HG03378 (cell line): ENCODE measurements at regions not wholly inside any gene's neighbourhood (a gene's known extent, or its start where the extent isn't known, plus 50 kb on each side); places are given as distances from the start of the nearest gene placed in this dataset.
"Not testable (repeated sequence)": the region's sequence is repeated elsewhere in the genome, so short reads cannot be mapped to it uniquely, and the experiment has no call there.

Experiments used
- ATAC-seq: cut with Tn5 transposase; IDR thresholded peaks from one replicate; pipeline ENCODE4 v1.9.1; 2021; ENCODE audit warnings: mild to moderate bottlenecking, moderate library complexity; ENCODE audit not compliant: unreplicated experiment

DNA sequence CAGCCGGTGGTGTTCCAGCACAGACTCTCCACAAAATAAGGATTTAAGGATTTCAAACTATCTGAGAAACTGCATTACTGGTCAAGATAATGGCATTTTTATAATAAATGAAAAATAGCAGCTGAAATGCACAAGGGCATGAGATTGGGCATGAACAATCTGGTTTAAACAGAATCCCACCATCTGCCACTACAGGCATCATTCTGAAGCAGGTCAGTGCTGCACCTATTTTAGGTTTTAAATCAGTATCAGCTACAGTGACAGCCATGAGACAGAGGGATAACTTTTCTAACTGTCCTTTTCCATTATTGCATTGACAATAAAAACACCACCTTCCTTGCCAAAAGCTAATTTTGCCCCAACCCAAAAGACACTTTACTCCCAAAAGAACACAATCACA, 186.8 kb downstream of the ETV1 start:
- ATAC-seq: no peak

DNA sequence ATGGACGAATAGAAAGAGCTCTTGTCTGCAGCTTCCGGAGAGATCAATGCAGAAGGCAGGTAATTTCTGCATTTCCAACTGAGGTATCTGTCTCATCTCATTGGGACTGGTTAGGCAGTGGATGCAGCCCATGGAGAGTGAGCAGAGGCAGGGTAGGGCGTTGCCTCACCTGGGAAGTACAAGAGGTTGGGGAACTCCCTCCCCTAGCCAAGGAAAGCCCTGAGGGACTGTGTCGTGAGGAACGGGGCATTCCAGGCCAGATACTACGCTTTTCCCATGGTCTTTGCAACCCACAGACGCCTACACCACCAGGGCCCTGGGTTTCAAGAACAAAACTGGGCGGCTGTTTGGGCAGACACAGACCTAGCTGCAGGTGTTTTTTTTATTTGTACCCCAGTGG, 186.3 kb downstream of the ETV1 start:
- ATAC-seq: no peak

DNA sequence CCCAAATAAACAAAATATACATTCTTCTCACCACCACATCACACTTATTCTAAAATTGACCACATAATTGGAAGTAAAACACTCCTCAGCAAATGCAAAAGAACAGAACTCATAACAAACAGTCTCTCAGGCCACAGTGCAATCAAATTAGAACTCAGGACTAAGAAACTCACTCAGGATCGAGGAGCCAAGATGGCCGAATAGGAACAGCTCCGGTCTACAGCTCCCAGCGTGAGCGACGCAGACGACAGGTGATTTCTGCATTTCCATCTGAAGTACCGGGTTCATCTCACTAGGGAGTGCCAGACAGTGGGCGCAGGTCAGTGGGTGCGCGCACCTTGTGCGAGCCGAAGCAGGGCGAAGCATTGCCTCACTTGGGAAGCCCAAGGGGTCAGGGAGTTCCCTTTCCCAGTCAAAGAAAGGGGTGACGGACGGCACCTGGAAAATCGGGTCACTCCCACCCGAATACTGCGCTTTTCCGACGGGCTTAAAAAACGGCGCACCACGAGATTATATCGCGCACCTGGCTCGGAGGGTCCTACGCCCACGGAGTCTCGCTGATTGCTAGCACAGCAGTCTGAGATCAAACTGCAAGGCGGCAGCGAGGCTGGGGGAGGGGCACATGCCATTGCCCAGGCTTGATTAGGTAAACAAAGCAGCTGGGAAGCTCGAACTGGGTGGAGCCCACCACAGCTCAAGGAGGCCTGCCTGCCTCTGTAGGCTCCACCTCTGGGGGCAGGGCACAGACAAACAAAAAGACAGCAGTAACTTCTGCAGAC, 183.2 kb downstream of the ETV1 start:
- not testable (repeated sequence) for ATAC-seq

DNA sequence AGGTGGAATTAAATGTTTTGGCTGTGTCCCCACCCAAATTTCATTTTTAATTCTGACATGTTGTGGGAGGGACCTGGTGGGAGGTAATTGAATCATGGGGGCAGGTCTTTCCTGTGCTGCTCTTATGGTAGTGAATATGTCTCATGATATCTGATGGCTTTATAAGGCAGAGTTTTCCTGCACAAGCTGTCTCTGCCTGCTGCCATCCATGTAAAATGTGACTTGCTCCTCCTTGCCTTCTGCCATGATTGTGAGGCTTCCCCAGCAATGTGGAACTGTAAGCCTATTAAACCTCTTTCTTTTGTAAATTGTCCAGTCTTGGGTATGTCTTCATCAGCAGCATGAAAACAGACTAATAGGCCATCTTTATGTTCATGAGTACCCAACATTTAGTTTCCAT, 172.2 kb downstream of the ETV1 start:
- not testable (repeated sequence) for ATAC-seq

DNA sequence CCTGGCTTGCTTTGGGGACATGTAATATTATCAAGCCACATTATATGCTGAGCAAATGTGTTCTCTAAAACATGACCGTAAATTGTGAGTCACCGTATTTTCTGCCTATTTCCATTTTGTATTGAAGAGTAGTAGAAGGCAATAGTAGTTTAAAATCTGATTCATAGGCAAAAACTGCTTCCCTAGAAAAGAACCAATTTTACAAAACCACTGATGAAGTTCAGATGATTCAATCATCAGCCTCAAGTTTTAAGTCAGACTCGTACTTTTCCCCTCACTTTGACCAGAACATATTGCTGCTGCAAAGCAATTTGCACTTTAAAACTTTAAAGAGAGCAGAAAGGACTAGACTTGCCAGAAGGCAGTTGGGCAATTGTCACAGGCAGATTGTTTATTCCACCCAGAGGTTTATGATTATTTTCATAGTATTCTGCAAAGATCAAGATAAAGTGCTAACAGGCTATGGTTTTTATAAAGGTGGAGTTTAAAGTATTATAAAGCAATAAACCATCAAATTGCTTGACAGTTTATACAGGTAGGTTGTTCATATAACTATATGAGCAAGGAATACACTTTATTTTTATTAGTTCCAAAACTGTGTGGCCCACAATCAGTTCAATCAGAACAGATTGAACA, 168.2 kb downstream of the ETV1 start:
- ATAC-seq: no peak

DNA sequence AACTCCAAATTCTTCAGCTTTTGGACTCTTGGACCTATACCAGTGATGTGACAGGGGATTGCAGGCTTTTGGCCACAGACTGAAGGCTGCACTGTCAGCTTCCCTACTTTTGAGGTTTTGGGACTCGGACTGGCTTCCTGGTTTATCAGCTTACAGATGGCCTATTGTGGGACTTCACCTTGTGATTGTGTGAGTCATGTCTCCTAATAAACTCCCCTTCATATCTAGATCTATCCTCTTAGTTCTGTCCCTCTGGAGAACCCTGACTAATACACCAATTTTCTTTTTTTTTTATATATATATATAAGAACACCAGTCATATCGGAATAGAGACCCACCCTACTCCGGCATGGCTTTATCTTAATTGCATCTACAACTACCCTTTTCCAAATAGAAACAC, 166.8 kb downstream of the ETV1 start:
- no peak for ATAC-seq

DNA sequence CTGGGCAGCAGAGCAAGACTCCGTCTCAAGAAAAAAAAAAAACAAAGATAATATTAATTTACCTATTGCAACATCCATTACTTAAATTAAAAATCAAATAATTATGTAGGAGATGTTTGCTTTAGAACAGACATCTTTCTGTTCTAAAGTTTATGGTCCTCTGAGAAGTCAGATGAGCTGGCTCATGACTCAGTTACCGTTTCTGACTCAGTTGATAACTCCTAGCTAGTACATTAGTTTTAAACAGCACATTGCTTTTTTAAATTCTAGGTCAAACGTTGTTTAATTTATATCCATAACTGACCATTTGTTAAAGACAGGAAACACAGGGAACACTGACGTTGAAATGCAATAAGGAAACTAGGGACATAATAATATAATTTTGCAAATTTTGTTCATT, 162.7 kb downstream of the ETV1 start:
- ATAC-seq: no peak

DNA sequence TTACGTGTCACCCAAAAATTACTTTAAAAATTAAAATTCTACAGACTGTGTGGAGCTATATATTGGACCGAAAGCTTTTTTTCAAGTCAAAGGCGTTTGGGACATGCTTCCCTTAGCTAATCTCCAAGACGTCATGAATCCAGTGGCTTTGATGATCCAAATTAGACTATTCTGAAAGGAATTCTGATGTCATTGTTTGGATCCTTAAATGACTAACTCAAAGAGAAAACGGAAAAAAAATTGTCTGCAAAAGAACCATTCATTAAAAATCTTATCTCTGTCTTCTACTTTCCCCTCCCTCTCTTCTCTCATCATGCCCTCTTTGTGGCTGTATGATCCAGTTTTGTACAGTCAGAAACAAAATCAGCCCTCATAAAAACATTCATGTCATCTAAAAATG, 161.8 kb downstream of the ETV1 start:
- no peak for ATAC-seq

DNA sequence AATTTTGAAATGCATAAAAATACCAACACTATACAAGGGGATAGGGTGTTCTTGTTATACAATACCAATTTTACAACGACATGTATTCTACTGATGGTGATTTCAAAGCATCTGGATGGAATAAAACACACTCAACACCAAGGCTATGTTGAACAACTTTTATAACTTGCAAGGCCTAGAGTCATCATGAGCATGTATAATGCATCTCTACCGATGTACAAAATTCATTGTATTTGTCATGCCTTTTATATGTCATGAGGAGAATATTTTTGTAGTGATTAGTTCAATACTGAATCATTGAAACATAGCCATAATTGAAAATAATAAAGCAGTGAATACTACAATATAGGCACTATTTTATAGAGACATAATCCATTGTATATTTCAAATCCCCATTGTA, 160.2 kb downstream of the ETV1 start:
- no peak for ATAC-seq

DNA sequence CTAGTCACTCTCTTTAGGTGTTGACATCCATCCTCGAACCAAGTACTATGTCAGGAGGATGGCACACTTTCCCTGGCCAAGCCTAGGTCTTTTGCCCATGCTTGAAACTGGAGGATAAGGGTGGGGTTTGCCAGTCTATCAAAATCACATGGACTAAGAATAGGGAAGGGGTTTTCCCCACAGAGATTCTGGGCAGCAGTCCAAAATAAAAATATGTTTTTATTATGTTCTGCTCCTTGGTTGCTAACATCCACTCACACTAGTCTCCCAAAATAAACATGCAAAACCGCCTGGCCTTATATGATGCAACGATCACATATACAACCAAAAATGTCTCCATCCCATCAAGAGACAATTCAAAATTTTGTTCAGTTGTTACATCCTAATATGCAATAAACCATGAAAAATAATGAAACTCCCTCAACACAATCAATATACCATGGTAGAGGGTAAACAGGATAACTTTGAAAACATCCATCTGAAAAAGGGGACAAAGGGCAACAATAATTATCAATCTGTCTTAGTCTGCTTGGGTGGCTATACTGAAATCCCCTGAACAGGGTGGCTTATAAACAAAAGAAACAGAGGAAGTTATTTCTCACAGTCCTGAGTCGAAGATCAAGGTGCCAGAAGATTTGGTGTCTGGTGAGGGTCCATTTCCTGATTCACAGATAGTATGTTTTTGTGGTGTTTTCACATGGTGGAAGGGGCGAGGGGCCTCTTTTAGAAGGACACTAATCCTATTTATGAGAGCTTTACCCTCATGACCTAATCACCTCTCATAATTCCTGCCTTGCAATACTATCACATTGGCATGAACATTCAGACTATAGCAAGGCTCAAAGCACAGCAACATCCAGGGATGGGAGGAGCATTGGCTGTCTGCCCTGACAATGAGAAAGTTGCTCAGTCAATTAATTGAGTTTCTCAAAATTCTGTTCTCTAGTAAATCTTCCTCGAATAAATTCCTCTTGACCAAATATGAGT, 159.3 kb downstream of the ETV1 start:
- no peak for ATAC-seq

DNA sequence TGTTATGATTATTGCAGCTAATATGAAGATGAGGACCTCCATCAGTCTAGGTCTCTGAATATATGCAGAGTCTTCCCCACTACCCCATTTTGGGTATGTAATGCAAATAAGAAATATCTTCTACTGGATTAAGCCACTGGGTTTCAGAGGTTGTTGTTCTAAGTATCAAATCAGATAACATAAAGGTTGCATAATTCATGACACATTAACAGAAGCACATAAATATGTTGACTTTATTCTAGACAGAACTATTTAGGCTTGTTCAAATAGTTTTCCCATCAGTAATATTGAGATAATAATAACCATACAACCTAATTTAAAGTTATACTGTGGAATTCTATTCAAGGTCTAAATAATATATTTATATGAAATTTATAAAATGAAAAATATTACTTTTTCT, 157.1 kb downstream of the ETV1 start:
- ATAC-seq: no peak

DNA sequence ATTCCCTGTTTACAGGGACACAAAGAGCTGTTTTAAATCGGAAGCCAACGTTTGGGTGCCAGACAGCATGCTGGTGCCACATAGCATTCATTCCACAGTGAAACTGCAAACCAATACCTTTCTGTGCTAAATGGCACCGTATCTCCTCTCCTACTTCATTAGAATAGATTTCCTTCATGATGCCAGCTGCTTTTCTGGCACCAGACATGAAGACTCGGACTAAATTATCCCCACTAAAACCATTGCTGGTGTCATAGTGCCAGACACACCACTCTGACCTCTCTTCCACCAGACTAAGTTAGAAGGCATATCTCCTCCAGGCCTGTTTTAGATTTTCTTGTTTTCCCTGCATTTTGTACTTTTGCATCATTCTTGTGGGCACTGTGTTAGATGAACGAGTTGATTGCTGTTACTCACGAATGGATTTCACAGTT, 155.1 kb downstream of the ETV1 start:
- no peak for ATAC-seq

DNA sequence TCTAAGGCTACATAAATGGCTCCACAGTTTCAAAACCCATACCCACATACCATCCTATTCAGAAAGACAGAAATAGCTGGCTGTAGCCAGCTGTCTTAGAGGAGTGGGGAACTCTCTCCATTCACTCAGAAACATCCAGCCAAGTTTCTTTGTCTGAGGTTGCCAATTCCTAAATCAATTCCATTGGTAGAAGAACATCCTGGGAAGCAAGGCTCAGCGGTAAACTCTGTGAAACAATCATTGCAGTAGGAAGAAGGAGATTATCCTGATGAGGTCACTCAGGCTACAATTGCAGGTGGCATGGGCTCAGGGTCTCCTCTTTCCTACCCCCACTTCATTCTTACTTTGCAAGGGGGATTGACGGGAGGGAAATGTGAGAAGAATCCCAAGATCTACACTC, 154.0 kb downstream of the ETV1 start:
- no peak for ATAC-seq

DNA sequence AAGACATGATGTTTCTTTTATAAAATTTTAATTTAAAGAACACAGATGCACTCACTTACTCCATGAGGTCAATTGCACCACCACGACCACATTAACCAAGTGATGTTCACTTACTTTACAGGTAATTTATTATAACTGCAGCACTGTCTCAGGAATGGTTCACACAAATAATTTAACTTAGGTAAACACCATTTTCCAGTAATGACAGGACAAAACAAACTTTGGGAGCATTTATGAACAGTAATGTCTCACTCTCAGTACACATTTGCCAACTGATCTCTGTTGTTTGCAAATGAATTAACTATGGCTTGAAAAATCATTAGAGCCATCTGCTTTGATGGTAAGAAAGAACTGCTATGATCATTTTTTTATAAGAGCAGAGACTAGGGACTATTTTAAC, 150.4 kb downstream of the ETV1 start:
- no peak for ATAC-seq
